Stimulated activated CD4-positive, alpha-beta T cell treated with anti-CD3 and anti-CD28 coated beads, Interleukin-15, amount 100 ng/mL, for 48 hours (primary cell): ENCODE measurements at regions not wholly inside any gene's neighbourhood (a gene's known extent, or its start where the extent isn't known, plus 50 kb on each side); places are given as distances from the start of the nearest gene placed in this dataset.
"Not testable (repeated sequence)": the region's sequence is repeated elsewhere in the genome, so short reads cannot be mapped to it uniquely, and the experiment has no call there.

ENCODE experiments used
- DNase-seq, 2 donors: peaks; one replicate each; pipeline ENCODE4 v3.0.0-alpha.2; 2020; ENCODE audit warnings: low read depth in 2 of 2

DNA sequence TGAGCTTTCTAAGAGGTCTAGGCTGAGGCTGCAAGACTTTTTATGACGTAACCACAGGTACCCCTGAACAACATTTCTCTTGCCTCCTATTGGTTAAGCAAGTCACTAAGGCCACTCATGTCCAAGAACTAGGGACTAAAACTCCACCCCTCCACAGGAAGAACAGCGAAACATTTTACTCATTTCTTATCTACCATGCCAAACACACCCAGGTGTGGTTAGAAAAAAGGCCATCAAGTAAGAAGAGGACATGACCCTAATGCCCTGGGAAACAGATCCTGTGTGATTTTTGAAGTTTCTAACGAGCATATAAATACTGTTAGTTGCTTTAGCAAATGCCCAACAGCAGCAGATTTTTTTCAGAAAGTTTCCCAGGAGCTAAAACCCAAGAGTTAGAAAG lies 282.4 kb upstream of the DYNLRB2 start:
- DNase-seq, result no peak

DNA sequence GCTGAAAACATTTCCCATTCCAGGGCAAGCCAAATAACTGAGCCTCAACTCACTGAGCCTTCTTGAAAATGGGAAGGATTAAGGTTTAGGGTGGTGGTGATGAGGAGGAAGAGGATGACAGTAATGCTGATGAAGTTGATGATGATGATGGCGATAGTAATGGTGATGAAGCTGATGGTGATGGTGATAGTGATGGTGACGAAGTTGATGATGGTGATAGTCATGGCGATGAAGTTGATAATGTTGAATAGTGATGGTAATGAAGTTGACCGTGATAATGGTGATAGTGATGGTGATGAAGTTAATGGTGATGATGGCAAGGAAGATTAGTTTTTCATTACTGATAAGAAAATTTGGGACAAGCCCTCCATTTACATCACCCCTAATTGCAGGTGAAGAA lies 285.8 kb upstream of the DYNLRB2 start:
- no peak for DNase-seq

DNA sequence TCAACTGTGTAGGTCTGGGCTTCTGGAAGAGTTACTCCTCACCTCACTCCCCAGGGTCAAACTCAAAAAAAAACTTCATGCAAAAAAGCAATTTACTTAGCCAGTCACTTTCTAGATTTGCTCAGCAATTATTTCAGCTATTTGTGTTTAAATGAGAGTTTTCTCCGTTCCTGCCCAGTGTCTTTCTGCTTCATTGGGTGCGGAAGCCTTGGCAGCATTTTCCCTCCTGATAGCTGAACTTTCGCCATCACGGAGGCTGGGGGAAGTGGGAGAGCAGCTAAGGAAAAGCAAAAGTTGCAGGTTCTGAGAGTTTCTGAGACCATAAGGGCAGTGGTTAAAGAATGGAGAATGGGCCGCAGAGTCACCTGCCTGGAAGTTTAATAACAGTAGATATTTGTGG lies 287.1 kb upstream of the DYNLRB2 start:
- no peak for DNase-seq

DNA sequence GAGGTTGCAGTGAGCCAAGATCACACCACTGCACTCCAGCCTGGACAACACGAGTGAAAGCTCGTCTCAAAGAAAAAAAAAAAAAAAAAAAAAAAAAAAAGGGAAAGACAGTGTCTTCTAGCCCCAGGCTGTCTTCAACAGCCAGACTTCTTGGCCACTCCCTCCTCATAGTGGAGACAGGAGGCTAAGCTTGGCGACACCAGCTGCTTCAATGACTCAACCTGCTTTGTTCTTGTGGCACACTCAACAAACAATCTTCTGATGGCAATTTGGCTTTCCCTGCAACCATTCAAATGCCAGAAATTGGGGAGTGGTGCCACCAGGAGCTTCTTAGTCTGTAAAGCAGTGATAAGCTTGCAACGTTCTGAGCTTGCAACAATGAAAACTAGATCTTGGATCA lies 290.4 kb upstream of the DYNLRB2 start:
- DNase-seq, result no peak

DNA sequence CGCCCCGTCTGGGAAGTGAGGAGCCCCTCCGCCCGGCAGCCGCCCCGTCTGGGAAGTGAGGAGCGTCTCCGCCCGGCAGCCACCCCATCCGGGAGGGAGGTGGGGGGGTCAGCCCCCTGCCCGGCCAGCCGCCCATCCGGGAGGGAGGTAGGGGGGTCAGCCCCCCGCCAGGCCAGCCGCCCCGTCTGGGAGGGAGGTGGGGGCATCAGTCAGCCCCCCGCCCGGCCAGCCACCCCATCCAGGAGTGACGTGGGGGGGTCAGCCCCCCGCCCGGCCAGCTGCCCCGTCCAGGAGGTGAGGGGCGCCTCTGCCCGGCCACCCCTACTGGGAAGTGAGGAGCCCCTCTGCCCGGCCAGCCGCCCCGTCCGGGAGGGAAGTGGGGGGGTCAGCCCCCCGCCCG lies 297.5 kb upstream of the DYNLRB2 start:
- DNase-seq, result not testable (repeated sequence)

DNA sequence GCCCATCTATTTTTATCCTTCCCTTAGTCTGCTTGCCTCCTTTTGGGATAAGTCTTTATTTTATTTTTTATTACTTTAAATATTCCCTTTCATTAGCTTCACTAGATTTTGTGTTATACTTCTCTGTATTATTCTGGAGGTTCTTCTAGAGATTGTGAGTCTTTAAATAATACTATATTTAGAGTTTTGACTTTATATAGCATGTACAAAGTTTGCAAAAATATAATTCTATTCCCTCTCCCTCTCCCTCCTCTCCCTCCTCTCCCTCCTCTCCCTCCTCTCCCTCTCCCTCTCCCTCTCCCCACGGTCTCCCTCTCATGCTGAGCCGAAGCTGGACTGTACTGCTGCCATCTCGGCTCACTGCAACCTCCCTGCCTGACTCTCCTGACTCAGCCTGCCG lies 298.5 kb upstream of the DYNLRB2 start:
- not testable (repeated sequence) for DNase-seq

DNA sequence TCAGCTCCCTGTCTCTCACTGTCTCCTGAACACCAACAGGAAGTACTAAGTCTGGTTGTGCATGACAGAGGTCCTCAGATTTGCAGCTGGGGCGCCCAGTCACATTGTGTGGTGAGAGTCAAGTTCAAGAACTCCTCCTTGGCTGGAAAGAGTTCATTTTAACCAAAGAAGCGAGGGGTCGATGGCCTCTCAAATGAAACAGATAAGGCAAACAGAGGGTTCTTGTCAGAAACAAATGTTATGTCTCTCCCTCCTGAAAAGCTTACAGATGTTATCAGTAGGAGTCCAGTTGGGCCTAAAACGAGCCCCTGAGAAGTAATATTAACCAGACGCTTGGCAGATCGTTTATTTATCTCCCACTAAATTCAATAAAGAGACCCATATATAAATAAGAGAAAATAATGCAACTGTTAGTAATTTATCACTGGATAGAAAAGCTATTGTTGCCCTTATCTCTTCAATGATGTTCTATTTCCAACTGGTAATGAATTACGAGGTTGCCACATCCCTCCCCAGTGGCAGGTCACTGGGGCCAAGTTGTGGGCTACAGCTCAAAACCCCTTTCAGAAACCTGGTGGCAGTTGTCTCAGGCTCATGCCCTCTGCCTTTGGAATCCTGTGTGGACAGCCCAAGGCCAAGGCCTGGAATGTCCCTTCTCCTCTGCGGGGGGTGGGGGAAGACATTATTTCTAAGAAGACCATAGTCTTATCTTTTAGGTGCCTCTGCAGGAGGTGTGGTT lies 307.5 kb upstream of the DYNLRB2 start:
- no peak for DNase-seq

DNA sequence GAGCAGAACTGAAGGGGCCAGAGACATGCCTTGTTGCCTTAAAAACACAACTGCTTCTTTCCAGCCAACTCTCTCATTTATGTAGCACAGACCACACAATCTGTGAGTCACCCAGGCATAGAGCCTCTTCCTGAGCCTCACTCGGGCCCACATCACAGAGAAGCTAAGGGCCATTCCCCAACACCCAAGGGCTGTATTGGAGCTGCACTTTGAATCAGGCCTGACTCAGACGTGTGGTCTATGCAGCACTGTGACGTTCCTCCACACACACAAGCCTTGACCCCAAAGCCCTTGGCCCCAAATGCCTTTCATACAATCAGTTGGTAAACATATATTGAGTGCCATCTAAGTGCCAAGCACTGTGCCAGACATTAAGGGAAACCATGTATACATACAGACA lies 308.9 kb upstream of the DYNLRB2 start:
- DNase-seq, result peak; percentile 2 to 9

DNA sequence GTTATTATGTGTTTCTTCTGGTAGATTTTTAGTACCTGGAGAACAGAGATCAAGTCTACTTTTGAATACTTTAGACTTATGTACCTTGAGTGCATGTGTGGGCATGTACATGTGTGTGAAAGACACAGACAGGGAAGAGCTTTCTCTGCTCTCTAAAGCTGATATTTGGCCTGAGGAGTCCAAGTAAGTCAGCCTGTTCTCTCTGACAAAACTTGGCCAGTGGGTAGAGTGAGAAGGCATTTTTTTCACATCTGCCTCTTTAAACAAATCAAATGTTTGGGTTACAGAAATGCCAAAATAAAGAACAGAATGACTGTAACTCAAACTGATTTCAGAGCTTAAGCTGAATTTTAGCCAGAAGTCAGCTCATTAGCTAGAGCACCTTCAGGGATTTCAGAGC lies 309.7 kb upstream of the DYNLRB2 start:
- DNase-seq, result no peak

DNA sequence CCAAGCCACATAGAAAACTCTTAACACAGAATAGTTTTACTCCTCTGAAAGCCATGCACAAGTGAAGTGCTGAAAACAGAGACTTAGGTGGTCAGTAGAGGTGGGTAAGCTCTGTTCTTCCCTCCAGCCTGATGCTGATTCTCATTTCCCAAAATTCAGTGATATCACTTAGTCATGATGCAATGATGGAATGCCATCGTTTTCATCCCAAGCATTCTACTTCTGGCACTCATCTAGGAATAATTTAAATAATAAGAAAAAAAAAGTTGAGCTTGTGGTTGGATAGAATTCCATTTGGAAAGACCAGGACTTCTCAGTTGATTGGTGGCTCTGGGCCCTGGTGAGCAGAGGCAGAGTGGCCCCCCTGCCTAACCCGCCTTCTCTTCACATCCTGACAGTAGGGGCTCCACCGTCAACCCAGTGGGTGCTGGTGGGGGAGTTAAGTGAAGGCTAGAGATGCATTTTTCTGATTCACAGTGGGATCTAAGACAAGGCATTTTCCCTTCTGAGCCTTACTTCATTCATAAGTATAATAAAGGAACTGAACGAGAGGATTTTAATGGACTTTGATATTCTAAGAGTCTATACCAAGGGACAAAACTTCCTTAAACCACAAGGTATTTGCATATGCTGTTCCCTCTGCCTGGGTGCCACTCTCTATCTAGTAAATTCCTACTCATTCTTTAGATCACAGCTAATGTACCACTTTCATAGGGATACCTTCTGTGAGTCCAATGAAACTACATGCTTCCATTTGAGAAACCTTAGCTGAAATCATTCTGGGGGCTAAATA lies 310.3 kb upstream of the DYNLRB2 start:
- DNase-seq, result no peak

DNA sequence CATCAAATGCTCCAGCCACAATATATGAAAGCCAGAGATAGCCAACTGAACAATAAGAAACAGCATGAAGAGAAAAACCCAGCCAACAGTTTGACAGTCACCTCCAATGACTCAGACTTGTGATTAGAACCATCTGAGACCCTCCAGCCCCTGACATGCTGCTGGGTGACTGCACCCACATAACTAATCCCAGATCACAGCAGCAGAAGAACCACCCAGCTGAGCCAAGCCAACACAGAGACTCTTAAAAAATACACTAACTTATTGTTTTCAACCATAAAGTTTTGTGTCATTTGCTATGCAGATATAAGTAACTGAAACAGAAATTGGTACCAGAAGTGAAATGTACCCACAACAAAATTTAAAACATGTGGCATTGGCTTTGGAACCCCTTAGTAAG lies 314.3 kb upstream of the DYNLRB2 start:
- no peak for DNase-seq

DNA sequence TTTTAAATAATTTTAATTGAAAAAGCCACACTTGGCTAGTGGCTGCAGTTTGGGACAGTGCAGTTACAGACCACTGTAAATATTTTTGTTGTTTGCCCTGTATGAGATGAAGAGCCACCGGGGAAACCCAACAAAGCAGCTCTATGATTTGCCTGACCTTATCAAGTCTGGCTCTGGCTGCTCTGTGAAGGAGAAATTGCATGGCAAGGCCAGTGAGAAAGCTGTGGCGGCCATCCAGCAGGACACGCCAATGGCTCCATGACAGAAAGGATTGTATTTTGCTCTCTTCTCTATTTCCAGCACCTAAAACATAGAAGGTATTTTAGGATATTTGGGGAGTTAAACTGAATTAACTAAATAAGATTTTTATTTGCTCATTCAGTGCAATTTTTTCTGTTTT lies 330.0 kb upstream of the DYNLRB2 start:
- DNase-seq, result no peak

DNA sequence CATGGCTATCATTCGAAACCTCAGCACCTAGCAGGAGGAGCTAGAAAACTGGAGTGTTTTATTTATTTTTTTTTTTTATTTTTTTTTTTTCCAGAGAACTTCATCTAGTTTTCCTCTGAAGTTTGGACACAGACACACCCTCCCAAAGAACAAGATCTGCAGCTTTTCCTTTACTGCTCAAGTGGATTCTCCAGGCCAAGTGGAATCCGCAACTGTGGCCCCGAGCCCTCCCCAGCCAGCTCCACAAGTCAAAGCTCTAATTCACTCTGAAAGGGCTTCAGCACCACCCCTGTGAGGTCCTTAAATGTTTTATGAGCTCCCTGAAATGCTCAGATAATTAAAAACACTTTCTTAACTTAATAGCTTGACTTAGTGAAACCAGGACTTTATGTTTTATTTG lies 332.1 kb upstream of the DYNLRB2 start:
- DNase-seq, result no peak

DNA sequence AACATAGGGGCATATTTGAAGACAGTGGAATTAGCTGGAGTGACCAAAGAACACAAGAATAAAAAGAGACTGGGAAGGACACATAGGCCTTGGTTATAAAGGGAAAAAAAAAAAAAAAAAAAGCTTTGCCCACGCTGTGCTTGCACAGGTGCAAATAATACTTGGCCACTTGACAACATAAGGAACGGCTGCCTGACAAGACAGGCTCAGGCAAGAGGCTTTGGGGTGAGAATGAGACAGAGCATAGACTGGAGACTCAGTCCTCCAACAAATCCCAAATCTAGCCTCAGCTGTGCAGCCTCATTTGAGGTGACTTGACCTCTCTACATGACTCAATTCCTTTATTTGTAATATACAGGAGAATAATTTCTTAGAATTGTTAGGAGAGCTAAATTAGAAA lies 332.8 kb upstream of the DYNLRB2 start:
- no peak for DNase-seq

DNA sequence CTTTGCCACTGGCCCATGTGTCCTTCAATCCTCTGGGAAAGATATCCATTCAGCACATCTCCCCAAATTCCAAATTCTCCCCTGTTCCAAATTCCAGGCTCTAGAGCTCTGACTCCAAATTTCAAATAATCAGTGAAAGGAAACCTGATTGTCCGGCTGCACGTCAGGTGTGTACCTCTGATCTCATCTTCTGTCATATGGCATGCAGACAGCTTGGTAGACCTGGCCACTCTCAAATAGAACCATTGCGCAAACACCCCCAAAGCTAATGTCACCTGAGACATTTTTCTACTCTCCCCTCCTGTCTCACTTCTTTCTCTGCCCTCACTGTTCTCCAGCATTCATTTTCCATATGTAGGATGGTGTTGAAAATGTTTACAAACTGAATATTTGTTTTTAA lies 337.0 kb upstream of the DYNLRB2 start:
- no peak for DNase-seq

DNA sequence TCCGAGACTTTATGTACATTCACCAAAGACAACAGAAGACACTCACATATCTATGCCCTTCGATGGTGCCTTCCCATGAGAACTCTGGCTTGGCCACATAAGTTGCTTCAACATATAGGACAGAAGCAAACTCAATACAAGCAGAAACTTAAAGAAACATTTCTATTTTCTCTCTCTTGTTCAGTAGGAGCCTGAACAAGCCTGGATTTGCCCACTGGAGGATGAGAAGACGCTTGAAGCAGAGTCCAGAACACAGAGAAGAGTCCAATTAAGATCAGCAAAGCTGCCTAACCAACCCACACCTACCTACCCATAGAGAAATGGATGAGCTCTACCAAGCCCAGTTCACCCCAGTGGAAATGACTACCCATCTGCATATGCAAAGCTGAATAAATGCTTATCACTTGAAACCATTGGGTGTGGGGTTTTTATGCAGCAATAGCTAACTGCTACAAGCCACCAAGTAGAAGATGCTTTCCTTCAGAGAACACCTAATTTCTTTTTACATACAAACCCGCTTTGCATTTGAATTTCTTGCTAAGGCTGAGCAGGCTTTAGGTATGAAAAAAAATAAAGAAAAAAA lies 337.9 kb upstream of the DYNLRB2 start:
- DNase-seq, result no peak

DNA sequence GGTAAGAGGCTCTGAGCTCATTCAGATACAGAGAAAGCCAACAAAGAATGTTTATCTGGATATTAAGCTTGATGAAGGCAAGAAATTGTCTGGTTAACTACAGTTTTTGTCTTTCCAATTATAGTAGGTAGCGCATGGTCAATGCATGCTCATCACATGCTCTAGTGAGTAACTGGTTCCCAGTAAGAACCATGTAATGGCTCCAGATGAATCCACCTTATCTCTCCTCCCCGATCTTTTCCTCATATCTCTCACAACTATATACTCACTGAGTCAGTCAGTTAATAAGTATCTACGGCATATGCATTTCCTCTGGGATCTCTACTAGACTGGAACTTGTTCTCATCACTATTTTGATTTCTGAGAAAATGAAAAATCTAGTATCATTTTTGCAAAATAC lies 340.7 kb upstream of the DYNLRB2 start:
- DNase-seq, result no peak

DNA sequence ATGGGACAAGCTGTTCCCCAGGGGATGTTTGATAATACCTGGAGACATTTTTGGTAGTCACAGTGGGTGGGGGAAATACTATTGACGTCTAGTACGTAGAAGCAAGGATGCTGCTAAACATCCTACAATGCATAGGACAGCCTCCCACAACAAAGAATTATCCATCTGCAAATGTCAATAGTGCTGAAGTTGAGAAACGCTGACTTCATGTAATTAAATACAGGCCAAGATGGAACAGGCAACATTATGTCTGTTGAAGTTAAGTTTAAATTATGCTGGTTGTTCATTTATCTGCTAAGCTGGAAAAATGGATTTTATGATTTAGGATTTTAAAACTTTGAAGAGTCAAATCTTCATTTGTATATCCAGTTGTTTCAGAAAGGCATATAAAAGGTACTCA lies 341.2 kb upstream of the DYNLRB2 start:
- no peak for DNase-seq

DNA sequence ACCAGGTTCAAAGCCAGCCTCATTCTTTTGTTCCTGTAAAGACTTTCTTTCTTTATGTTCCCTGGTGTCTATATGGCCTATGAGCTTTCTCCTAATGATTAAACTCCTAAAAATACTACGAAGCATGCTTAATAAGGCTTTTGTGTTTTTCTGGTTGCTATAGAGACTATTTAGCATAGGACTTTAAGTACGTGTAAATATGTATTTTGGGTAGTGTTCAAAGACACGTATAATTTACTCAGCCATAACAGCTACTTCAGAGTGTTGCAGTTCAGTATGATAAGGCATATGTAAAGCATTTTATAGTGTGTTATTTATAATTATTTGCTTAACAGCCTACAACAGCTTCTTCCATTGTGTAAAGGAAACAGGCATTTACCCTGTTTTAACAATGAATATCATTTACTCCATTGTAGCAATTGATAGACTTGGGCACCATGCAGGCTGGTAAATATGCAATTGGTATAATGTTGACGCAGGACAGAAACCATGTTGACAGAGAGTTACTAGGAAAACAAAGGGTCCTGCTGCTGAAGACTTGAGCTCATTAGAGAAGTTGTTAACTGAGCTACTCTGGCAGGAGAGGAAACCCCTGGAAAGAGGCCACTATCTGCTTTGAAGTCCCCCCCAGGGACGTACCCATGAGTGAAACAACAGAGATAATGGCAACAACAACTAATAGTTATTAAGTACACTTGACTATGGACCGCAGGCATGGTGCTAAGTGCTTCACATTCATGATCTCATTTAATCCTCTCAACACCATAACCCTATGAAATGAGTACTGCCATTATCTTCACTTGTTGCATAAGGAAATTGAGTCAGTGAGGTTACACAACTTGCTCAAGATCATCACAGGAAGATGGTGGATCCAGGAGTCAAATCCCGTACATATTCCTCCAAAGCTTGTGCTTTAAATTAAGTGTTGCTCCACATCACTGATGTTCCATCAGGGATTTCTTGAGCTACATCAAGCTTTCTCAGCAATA lies 342.2 kb upstream of the DYNLRB2 start:
- DNase-seq, result no peak

DNA sequence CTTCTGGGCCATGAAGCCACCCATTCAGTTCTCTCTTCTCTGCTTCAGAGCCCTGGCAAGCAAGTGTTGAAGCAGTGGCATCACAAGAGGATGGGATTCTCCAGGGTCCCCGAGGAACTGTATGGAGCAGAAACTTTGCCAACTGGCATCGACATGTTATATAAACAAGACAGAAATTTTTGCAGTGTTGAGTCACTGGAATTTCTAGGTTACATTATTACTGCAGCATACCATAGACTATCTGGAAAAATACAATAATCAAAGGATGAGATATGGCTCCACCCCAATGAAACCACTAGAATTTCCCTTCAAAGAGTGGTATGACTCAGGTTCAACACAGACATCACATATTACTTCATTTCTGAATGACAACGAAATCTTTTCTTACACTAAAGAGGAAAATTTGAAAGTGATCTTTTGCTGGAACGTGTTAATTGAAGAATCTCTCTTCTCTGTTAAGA lies 343.0 kb upstream of the DYNLRB2 start:
- DNase-seq, result no peak

DNA sequence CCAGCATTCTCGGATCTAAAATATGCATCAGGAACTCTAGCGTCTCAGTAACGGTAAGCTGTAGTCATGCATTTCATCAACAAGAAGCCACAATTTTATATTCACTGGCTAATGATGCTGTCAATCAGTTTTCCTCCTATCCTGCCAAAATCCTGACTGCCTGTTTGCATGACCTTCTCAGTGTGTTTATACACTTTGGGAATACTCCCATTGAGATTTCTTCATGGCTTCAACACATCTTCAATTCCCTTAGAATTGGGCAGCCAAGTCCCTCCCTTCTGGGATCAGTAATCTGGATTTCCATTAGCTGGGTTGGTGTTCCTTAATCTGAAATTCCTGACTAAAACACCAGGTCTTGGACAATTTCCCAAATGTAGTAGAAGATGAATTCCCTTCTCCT lies 348.9 kb upstream of the DYNLRB2 start:
- DNase-seq, result no peak
